Neural progenitor cell (in vitro differentiated cells): ENCODE measurements at regions not wholly inside any gene's neighbourhood (a gene's known extent, or its start where the extent isn't known, plus 50 kb on each side); places are given as distances from the start of the nearest gene placed in this dataset.

Experiments used
- CTCF ChIP-seq: fragments of 200-600 bp; sonication (generic); IDR thresholded peaks from 2 replicates; pipeline ENCODE4 v1.5.1; 2017; ENCODE audit warnings: antibody characterized with exemption, mild to moderate bottlenecking
- EZH2 ChIP-seq: fragments of 200-600 bp; sonication (generic); IDR thresholded peaks from 2 replicates; pipeline ENCODE4 v1.6.1; 2017; ENCODE audit warnings: antibody characterized with exemption, mild to moderate bottlenecking, moderate library complexity
- EZH2phosphoT487 ChIP-seq: fragments of 200-600 bp; sonication (generic); IDR thresholded peaks from 2 replicates; pipeline ENCODE4 v1.6.1; 2017; ENCODE audit warnings: antibody characterized with exemption

GRCh38 chr1:37265786-37266667 is 208.4 kb upstream of the ZC3H12A start:
- no peak for TF ChIP-seq CTCF
- no peak for TF ChIP-seq EZH2phosphoT487
- no peak for TF ChIP-seq EZH2
